GM18909 (cell line): ENCODE measurements at regions not wholly inside any gene's neighbourhood (a gene's known extent, or its start where the extent isn't known, plus 50 kb on each side); places are given as distances from the start of the nearest gene placed in this dataset.

Experiments
- ATAC-seq: cut with Tn5 transposase; IDR thresholded peaks from one replicate; pipeline ENCODE4 v1.9.1; 2021; ENCODE audit warnings: mild to moderate bottlenecking; ENCODE audit not compliant: unreplicated experiment, poor library complexity

- no peak for ATAC-seq
Measured at GRCh38 chr20:48469026-48469425, 358.8 kb downstream of the PREX1 start.

GRCh38 chr20:48468571-48468970 is 359.2 kb downstream of the PREX1 start:
- ATAC-seq = no peak

- ATAC-seq = no peak
Measured at GRCh38 chr20:48467622-48468021, 360.2 kb downstream of the PREX1 start.

- ATAC-seq = no peak
Measured at GRCh38 chr20:48465271-48465670, 362.5 kb downstream of the PREX1 start.

GRCh38 chr20:48463916-48464315 is 363.9 kb downstream of the PREX1 start:
- ATAC-seq = no peak

GRCh38 chr20:48463096-48463720 is 364.6 kb downstream of the PREX1 start:
- ATAC-seq = no peak

GRCh38 chr20:48461735-48462119 is 366.1 kb downstream of the PREX1 start:
- no peak for ATAC-seq

GRCh38 chr20:48461091-48461734 is 366.6 kb downstream of the PREX1 start:
- no peak for ATAC-seq

GRCh38 chr20:48460681-48461080 is 367.1 kb downstream of the PREX1 start:
- ATAC-seq = no peak

- ATAC-seq = no peak
Measured at GRCh38 chr20:48459722-48460395, 367.9 kb downstream of the PREX1 start.

GRCh38 chr20:48458601-48459385 is 369.0 kb downstream of the PREX1 start:
- ATAC-seq = no peak

GRCh38 chr20:48458003-48458377 is 369.8 kb downstream of the PREX1 start:
- no peak for ATAC-seq

GRCh38 chr20:48457193-48458002 is 370.4 kb downstream of the PREX1 start:
- ATAC-seq = no peak

GRCh38 chr20:48456366-48457192 is 371.2 kb downstream of the PREX1 start:
- ATAC-seq = no peak

- no peak for ATAC-seq
Measured at GRCh38 chr20:48455651-48456365, 372.0 kb downstream of the PREX1 start.

GRCh38 chr20:48454671-48455490 is 372.9 kb downstream of the PREX1 start:
- no peak for ATAC-seq

GRCh38 chr20:48453477-48454093 is 374.2 kb downstream of the PREX1 start:
- ATAC-seq = no peak
